K562 (cell line): ENCODE measurements at regions not wholly inside any gene's neighbourhood (a gene's known extent, or its start where the extent isn't known, plus 50 kb on each side); places are given as distances from the start of the nearest gene placed in this dataset.
A peak's percentile ranks its signal among the peaks of the same experiment; 100 is the strongest.

ENCODE experiments used
- ATAC-seq: fragments of 200-7000 bp; cut with Tn5 transposase; 3 replicates; pipeline ENCODE4 v1.9.1; 2020; ENCODE audit warnings: moderate library complexity
- BruUV-seq: library from RNA; stranded (reverse); fragments of 400-500 nt; replicated peaks from 2 replicates; lab custom pipeline; 2021; lab: Mats Ljungman, UMichigan
- CTCF ChIA-PET: fragments of 300-600 bp; formaldehyde crosslinking; extraction: SDS; loops from one replicate; lab custom pipeline; 2021; ENCODE audit warnings: low intra/inter-chr PET ratio; lab: Yijun Ruan, JAX
- POLR2A ChIA-PET: fragments of 300-600, 350-650 bp; sonication (Branson Sonifier 250); formaldehyde crosslinking; extraction: SDS; loops from one replicate; lab custom pipeline; 2021; ENCODE audit warnings: antibody characterized with exemption, inconsistent platforms; lab: Yijun Ruan, JAX
- DNase-seq, 4 experiments: peaks; one replicate each; pipeline versions ENCODE4 v3.0.0 to v3.0.0-alpha.2; 2011 to 2018; ENCODE audit warnings: low spot score in 3 of 4, mixed read lengths in 3 of 4; ENCODE audit errors: extremely low read depth in 1 of 4
- FAIRE-seq: peaks from 2 replicates; lab custom pipeline; 2011; peaks lifted over from hg19 to GRCh38; lab: Jason Lieb, UNC
- H2AFZ ChIP-seq: 2 replicates; pipeline ENCODE4 v1.6.0; 2011; ENCODE audit warnings: low read depth, low read length, control low read depth, inconsistent platforms
- H3K27ac ChIP-seq: fragments of 200-600 bp; 3 replicates; pipeline ENCODE4 v1.8.0; 2011; ENCODE audit warnings: low read depth, mild to moderate bottlenecking, control low read depth, inconsistent platforms, low read length, moderate library complexity, mixed read lengths; ENCODE audit errors: extremely low read depth
- H3K27me3 ChIP-seq, 2 experiments: fragments of 300-600 bp in 1 of 2; 2 replicates in 1 of 2; 3 replicates in 1 of 2; pipeline versions ENCODE4 v1.6.0 to v1.8.0; 2011; ENCODE audit warnings: inconsistent platforms in 2 of 2, low read length in 2 of 2, mild to moderate bottlenecking in 1 of 2, mixed read lengths in 1 of 2, moderate library complexity in 1 of 2; ENCODE audit not compliant: control insufficient read depth in 2 of 2, insufficient read depth in 2 of 2
- H3K36me3 ChIP-seq: fragments of 300-600 bp; 3 replicates; pipeline ENCODE4 v1.8.0; 2011; ENCODE audit warnings: mild to moderate bottlenecking, low read length, inconsistent platforms; ENCODE audit not compliant: control insufficient read depth, insufficient read depth
- H3K4me1 ChIP-seq, 2 experiments: fragments of 200-600 bp in 1 of 2; replicated peaks in 1 of 2; 2 replicates in 1 of 2; 3 replicates in 1 of 2; pipeline versions ENCODE4 v1.5.1 to v1.8.0; 2011; ENCODE audit warnings: inconsistent platforms in 2 of 2, low read length in 2 of 2, mild to moderate bottlenecking in 1 of 2, mixed read lengths in 1 of 2, moderate library complexity in 1 of 2; ENCODE audit not compliant: control insufficient read depth in 2 of 2, insufficient read depth in 2 of 2
- H3K4me2 ChIP-seq: 2 replicates; pipeline ENCODE4 v1.6.1; 2011; ENCODE audit warnings: low read length, control low read depth, inconsistent platforms, mixed read lengths; ENCODE audit not compliant: insufficient read depth
- H3K4me3 ChIP-seq: fragments of 200-600 bp; sonication (generic), shearing (Covaris generic); 2 replicates; pipeline ENCODE4 v1.5.1; 2016; ENCODE audit warnings: control low read depth, inconsistent platforms
- H3K79me2 ChIP-seq: fragments of 200-600 bp; 3 replicates; pipeline ENCODE4 v1.8.0; 2011; ENCODE audit warnings: low read length, inconsistent platforms; ENCODE audit not compliant: control insufficient read depth, insufficient read depth
- H3K9ac ChIP-seq, 2 experiments: 2 replicates each; pipeline versions ENCODE4 v1.6.0 to v1.6.1; 2011; ENCODE audit warnings: low read depth in 2 of 2, low read length in 2 of 2, control low read depth in 1 of 2, inconsistent platforms in 1 of 2, mild to moderate bottlenecking in 1 of 2, mixed read lengths in 1 of 2; ENCODE audit not compliant: insufficient read depth in 1 of 2
- H3K9me1 ChIP-seq: one replicate; pipeline ENCODE4 v1.6.0; 2011; ENCODE audit warnings: inconsistent platforms, mild to moderate bottlenecking, low read length, moderate library complexity; ENCODE audit not compliant: control insufficient read depth, insufficient read depth
- H3K9me3 ChIP-seq: replicated peaks from 2 replicates; pipeline ENCODE4 v1.5.1; 2011; ENCODE audit warnings: low read depth, low read length, inconsistent platforms; ENCODE audit not compliant: control insufficient read depth, insufficient read depth
- H4K20me1 ChIP-seq: replicated peaks from 2 replicates; pipeline ENCODE4 v1.6.1; 2011; ENCODE audit warnings: low read length, inconsistent platforms, mixed read lengths; ENCODE audit not compliant: control insufficient read depth, insufficient read depth
- ARNT ChIP-seq, 2 experiments: fragments of 450-650 bp; IDR thresholded peaks; 2 replicates each; pipeline ENCODE4 v1.6.1; 2016; ENCODE audit warnings: mild to moderate bottlenecking in 1 of 2
- CBX3 ChIP-seq, 2 experiments: IDR thresholded peaks; 1 replicate in 1 of 2; 2 replicates in 1 of 2; pipeline ENCODE4 v1.6.1; 2012; ENCODE audit warnings: inconsistent platforms in 2 of 2, low read length in 2 of 2, borderline replicate concordance in 1 of 2, control low read depth in 1 of 2
- CTBP1 ChIP-seq: fragments of 450-650 bp; IDR thresholded peaks from 2 replicates; pipeline ENCODE4 v1.6.1; 2016; ENCODE audit warnings: borderline replicate concordance
- E4F1 ChIP-seq: fragments of 250-450 bp; sonication (Bioruptor Pico); IDR thresholded peaks from 2 replicates; pipeline ENCODE4 v1.5.0; 2021; ENCODE audit warnings: mild to moderate bottlenecking, borderline replicate concordance
- FOXJ2 ChIP-seq: fragments of 200-800 bp; sonication (Bioruptor generic); IDR thresholded peaks from 2 replicates; pipeline ENCODE4 v1.6.1; 2016; ENCODE audit warnings: missing genetic modification characterization, missing compliant biosample characterization
- GATA2 ChIP-seq: sonication (generic); formaldehyde crosslinking; IDR thresholded peaks from 2 replicates; pipeline ENCODE4 v1.4.0; 2020; ENCODE audit warnings: mild to moderate bottlenecking, missing genetic modification reagents
- PHF20 ChIP-seq: fragments of 450-650 bp; IDR thresholded peaks from 2 replicates; pipeline ENCODE4 v1.6.1; 2018; ENCODE audit not compliant: partially characterized antibody
- PHTF2 ChIP-seq: fragments of 250-450 bp; sonication (Bioruptor Pico); IDR thresholded peaks from 2 replicates; pipeline ENCODE4 v1.5.0; 2021; ENCODE audit warnings: mild to moderate bottlenecking
- PKNOX1 ChIP-seq: fragments of 450-650 bp; IDR thresholded peaks from 2 replicates; pipeline ENCODE4 v1.6.1; 2016
- PML ChIP-seq: IDR thresholded peaks from 2 replicates; pipeline ENCODE4 v1.6.1; 2012; ENCODE audit warnings: low read length, inconsistent platforms
- POLR2AphosphoS5 ChIP-seq: IDR thresholded peaks from 2 replicates; pipeline ENCODE4 v1.6.1; 2011; ENCODE audit warnings: mild to moderate bottlenecking, low read depth, low read length, moderate library complexity; ENCODE audit not compliant: control insufficient read depth, insufficient read depth
- RUNX1 ChIP-seq: sonication (generic); IDR thresholded peaks from 2 replicates; pipeline ENCODE4 v1.6.1; 2016; ENCODE audit warnings: antibody characterized with exemption, low read depth
- SMAD4 ChIP-seq: fragments of 250-450 bp; sonication (Bioruptor Pico); conservative IDR thresholded peaks from 2 replicates; pipeline ENCODE4 v1.8.0; 2021; ENCODE audit warnings: inconsistent platforms, mild to moderate bottlenecking, moderate library complexity
- SMARCA4 ChIP-seq: fragments of 450-650 bp; IDR thresholded peaks from 2 replicates; pipeline ENCODE4 v1.6.1; 2016
- ZNF589 ChIP-seq: fragments of 200-800 bp; sonication (Bioruptor generic); IDR thresholded peaks from 2 replicates; pipeline ENCODE4 v1.6.1; 2016; ENCODE audit warnings: low read depth, missing genetic modification characterization, missing compliant biosample characterization
- WGBS: fragments of 100-300 bp; shearing (Covaris generic); methylation state at CpG from one replicate; pipeline ENCODE4 v1.1.6; 2016; ENCODE audit warnings: low coverage, mixed read lengths; ENCODE audit not compliant: insufficient coverage; ENCODE audit errors: missing lambda C conversion rate; 5-methylcytosine and 5-hydroxymethylcytosine counted together
- in situ Hi-C: fragments of 300-500 bp; cut with MboI; formaldehyde crosslinking; loops from 4 replicates; pipeline ENCODE4 v1.15.0; 2018; ENCODE audit warnings: inconsistent platforms, mixed read lengths
- intact Hi-C: fragments of 100-400 bp; cut with micrococcal nuclease; formaldehyde crosslinking; loops from 2 replicates; pipeline ENCODE4 v1.14.2; 2022

- 2% methylated on average over 4 of the region's 4 CpGs for WGBS
- Histone ChIP-seq H4K20me1 (no peaks in the 10 kb centered on the region), H3K36me3 (no peaks in the 10 kb centered on the region), H3K4me2 (peak overlapping the region; percentile 68), H3K9me3 (no peaks in the 10 kb centered on the region), H3K9me1 (no peaks in the 10 kb centered on the region), H3K27me3 (no peaks in the 10 kb centered on the region), H3K27ac (peak overlapping the region; percentile 70), H3K4me3 (no peak overlapping the region), H3K9ac (peak overlapping the region in 1 of 2 experiments; percentile 59; a peak in 2 of 4 replicates), H3K79me2 (no peaks in the 10 kb centered on the region), H3K4me1 (peaks cover 0 to 34% of the 10 kb centered on the region in 2 experiments; a peak in 3 of 5 replicates), H2AFZ (peak overlapping the region; percentile 81)
- ATAC-seq (peak; percentile 88), FAIRE-seq (peak; percentile 92), DNase-seq (peak; percentile 24 to 83 (median 50))
- no TSS peak for BruUV-seq
- intact Hi-C loops: loop anchor here (2.0 to 5.0 kb wide), 2 partner anchors 41 to 90 kb away; no protein-coding TSS in a partner anchor
- POLR2A ChIA-PET: interaction anchor here (1.0 to 1.2 kb wide), 2 partner anchors 17 to 18 kb away, joined by 3 read pairs; no protein-coding TSS in a partner anchor
- in situ Hi-C loops: no loop called here
- CTCF ChIA-PET: no interaction called here
- TF ChIP-seq PHTF2 (CRISPR knock-in tag) (no peak), SMAD4 (CRISPR knock-in tag) (peak; percentile 97), PKNOX1 (peak; percentile 77), RUNX1 (no peak), FOXJ2 (tag) (peak; percentile 96), E4F1 (CRISPR knock-in tag) (no peak), CBX3 (IDR thresholded peaks at IDR 0.05; ENCODE audit: borderline replicate concordance in 1 of 2, low read length in 2 of 2) (0 out of 3 replicates have a peak, but pooled peaks of 1 of the 2 experiments have one; percentile 61), PHF20 (no peak), GATA2 (CRISPR knock-in tag) (peak; percentile 64), POLR2AphosphoS5 (peak; percentile 63), PML (peak; percentile 85), CTBP1 (peak; percentile 63; the same call in 1 of the 2 replicates), ZNF589 (CRISPR knock-in tag) (peak; percentile 76; the same call in 1 of the 2 replicates), ARNT (IDR thresholded peaks at IDR 0.05) (peak in 1 of 2 experiments; percentile 69; a peak in 1 of 4 replicates), SMARCA4 (peak; percentile 93)
These were observed 275.2 kb upstream of the KCNMB2 start for GRCh38 chr3:178260887-178261565.
